ENCODE measurements at regions not wholly inside any gene's neighbourhood (a gene's known extent, or its start where the extent isn't known, plus 50 kb on each side); places are given as distances from the start of the nearest gene placed in this dataset.

DNA sequence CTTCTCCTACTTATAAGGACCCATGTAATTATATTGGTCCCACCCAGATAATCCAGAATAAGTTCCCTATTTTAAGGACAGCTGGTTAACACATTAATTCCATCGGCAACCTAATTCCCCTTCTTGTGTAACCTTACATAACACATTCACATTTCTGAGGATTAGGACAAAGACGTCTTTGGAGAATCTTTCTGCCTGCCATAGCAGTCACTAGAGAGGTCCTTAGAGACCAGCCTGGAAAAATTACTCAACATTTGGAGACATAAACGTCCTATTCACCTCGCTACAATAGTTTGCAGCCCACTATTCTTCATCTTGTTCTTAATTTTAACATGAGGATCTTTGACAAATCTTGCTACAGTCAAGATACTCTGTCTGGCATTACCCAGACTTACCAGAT lies 100.1 kb downstream of the MAFB start:
- no peak for DNase-seq

DNA sequence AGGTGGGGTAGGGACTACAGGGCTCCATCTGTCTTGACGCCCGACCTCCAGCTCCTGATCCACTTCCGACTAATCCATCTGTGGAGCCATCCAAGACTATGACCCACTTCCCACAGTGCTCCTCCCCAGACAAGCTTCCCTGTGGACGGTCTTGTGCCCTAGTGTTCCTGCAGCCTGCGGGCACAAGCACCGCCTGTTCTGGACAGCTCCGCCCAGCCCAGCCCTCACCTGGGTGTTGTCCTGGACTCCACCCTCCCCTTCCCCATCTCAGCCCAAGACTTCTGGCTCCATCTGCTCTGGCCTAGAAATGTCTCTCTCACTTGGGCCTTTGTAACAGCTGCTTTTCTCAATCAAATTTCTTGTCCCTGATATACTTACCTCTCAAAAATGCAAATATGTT lies 102.0 kb downstream of the MAFB start:
- no peak for DNase-seq

DNA sequence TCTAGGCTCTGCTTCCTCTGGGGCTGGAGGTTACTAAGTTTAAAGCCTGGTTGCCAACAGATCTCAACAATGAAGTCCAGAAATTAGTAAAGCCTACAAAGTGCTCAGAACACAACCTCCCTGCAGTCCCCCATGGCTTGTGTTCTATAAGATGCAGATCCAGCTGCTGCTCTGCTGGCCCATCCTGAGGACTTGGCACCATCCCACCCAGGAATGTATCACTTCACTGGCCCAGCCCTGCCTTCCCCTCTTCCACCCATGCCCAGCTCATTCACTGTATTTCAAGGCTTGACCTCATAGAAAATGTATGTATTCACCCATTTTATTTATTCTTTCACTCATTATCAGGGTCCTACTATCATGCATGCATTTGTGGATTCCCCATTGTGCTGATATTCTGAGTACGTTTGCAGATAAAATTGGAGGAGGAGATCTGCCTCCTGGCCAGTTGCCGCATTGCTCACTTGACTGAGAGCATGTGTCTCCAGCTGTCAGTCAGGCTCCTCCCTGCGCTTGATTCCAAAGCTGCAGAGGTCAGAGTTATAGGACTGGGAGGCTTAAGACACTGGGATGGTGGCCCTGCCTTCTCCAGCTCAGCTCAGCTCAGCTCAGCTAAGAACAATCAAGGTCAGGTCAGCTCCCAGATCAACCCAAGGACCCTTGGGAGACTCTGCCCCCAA lies 104.8 kb downstream of the MAFB start:
- no peak for DNase-seq

DNA sequence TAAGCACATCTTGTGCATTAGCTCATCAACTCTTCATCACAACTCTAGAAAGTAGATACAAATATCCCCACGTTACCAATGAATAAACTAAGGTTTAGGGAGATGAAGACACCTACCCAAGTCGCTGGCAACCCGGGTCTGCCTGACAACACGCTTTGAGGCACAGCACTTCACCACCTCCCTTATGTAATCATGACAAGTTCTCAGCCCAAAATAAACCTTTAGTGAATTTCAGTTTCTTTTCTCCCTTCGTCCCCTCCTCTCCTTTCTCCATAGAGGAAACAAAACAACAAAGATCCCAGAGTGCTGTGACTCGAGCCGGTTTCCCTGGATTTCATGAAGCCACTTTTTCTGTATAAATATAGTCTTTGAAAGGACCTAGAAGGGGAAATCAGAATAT lies 105.4 kb downstream of the MAFB start:
- DNase-seq = no peak

DNA sequence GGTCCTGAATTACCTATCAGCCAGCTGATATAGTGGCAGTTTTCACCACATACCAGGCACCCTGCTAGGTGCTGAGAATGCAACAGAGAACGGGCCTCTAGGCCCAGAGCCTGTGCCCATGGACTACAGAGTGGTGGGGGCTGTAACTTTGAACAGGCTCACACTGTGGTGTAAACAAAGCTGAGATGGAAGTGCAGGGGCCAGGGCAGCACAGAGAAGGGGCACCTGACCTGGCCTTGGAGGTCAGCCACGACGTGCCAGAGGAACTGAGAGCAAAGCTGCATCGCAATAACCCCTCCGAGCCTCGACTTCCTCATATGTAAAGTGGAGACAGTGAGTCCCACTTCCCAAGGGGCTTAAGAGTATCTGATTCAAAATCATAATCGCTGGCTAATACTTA lies 105.8 kb downstream of the MAFB start:
- no peak for DNase-seq

DNA sequence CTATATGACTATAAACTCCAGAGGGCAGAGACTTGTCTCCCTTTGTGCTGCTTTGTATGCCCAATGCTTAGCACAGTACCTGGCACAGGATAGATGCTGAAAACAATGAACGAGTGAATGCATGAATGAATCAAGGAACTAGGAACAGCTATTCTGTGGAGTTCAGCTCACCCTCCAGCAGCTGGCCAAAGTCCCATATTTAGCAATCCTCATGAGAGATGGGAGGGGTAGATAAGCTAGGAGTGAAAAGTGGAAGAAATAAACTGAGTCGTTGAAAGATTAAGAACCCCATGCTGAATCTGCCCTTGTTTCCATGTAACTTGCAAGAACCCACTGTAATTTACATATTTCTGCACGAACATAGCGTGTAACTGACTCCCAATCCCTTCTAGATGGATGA lies 106.5 kb downstream of the MAFB start:
- DNase-seq = no peak

- no peak for DNase-seq
These were observed 109.3 kb downstream of the MAFB start for GRCh38 chr20:40579701-40580100.

DNA sequence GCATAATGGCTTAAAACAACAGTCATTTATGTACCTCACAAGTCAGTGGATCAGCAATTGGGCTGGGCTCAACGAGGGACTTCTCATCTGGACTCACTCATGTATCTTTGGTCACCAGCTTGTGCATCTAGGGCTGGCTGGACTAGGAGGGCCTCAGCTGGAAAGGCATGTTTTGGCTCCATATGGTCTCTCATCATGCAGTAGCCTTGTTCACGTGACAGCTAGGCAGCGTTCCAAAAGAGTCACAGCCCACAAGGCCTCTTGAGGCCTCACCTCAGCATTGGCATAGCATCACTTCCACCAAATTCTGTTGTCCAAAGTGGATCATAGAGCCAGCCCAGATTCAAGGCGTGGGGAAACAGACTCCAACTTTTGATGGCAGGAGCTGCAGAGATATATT lies 110.1 kb downstream of the MAFB start:
- DNase-seq = no peak

GRCh38 chr20:40575851-40576250 lies 113.2 kb downstream of the MAFB start:
- DNase-seq = no peak

- DNase-seq = no peak
These were observed 116.8 kb downstream of the MAFB start for GRCh38 chr20:40572251-40572650.

GRCh38 chr20:40571639-40572038 lies 117.4 kb downstream of the MAFB start:
- DNase-seq = no peak

DNA sequence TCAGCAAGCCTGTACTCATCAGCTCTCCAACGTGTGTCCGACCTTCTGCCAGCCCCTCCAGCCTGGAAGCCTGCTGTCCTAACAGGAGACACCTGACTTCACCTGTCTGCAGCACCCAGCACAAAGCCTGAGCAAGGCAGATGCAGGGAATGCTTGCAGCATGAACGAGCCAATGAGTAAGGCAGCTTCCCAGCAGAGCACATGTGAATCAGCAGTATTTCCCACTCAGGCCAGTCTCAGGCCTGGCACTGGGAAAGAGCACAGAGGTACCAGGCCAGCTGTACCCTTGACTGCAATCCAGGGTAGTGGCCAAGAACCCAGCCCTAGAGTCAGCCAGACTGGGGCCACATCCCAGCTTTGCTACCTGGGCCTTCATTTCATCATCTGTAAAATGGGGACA lies 120.8 kb downstream of the MAFB start:
- no peak for DNase-seq

- DNase-seq = no peak
These were observed 123.4 kb downstream of the MAFB start for GRCh38 chr20:40565682-40566040.

DNA sequence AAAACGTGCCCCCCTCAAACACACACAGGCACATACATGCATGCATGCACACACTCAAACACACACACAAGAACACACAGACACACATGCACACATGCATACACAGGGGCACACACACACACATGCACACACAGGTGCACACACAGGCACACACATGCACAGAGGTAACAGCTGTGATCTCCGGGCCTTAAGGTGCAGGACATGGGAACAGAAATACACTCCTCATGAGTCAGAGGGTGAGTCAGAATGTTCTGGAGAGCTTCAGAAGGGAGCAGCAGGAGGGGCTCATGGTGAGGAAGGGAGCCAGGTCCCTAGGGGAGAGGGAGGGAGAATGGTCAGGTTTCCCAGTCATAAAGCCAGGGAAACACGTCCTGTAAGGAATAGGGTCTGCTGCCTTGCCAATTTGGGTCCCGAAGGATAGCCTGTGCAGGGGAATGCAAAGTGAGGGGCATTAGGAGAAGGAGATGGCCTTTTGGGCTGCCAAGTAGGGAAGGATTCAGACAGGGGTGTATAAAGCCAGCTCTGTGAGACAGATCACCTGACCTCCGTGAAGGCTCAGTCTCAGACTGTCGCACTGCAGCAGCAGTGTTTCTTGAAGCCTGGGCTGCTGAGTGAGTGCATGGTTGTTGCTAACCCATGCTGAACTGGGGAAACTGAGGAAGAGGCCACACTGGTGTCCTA lies 123.9 kb downstream of the MAFB start:
- no peak for DNase-seq

GRCh38 chr20:40563296-40563950 lies 125.6 kb downstream of the MAFB start:
- DNase-seq = no peak

GRCh38 chr20:40562031-40562430 lies 127.0 kb downstream of the MAFB start:
- no peak for DNase-seq

GRCh38 chr20:40561187-40561586 lies 127.8 kb downstream of the MAFB start:
- DNase-seq = no peak

DNA sequence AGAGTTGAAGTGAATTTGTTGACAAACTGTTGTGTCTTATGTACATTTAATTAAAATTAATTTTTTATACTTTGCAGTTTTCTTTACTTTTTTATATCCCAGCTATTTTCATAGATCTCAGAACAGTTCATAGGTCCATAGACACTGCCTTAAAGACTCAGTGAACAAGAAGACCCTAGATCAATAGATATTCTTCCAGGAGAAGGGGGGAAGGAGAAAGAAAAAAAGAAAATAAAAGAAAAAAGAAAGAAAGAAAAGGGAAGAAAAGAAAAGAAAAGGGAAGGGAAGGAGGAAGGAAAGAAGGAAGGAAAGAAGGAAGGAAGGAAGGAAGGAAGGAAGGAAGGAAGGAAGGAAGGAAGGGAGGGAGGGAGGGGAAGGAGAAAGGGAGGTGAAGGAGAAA lies 130.8 kb downstream of the MAFB start:
- no peak for DNase-seq

DNA sequence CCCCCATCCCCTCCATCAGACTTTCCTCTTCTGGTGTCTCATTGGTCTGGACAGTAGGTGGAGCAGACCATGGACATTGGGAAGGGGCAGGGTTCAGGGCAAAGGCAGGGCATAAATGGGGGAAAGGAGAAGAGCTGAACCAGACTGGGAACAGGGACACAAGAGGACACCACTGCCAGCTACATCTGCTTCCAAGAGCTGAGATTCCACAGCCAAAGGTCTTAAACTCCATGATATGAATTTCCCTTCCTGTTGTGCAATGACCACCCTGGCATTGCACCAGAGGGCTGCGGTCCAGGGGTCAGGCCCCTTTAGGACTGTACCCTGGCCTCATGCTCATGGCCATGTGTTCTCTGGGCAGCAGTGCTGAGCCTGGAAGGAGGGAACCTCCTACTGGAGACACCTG lies 137.9 kb downstream of the MAFB start:
- no peak for DNase-seq

DNA sequence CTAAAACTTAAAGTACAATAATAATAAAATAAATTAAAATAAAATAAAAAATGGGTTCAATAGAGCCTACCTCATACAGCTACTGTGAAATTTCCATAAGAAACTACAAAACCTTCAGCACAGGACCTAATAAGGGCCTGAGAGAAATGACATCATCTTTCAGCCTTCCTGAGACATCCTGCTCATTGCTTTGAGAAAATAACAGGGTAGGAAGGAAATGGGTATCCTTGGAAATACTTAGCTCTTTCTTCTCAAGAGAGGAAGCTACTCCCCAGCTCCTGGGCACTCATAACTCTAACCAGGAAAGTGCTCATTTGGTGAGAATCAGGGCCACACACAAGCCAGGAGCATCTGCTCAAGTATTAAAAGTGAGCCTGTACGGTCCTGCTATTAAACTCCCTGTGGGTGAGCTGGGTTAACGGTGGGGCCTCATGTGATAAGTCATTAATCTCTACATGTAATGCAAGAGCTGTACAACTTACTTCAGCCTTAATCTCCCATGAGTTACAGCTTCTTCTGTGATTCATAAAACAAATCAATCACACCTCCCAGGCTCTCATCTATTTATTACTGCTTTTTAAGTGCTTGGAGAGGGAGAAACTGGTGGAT lies 141.4 kb downstream of the MAFB start:
- no peak for DNase-seq

GRCh38 chr20:40545478-40545877 lies 143.6 kb downstream of the MAFB start:
- DNase-seq = no peak

DNA sequence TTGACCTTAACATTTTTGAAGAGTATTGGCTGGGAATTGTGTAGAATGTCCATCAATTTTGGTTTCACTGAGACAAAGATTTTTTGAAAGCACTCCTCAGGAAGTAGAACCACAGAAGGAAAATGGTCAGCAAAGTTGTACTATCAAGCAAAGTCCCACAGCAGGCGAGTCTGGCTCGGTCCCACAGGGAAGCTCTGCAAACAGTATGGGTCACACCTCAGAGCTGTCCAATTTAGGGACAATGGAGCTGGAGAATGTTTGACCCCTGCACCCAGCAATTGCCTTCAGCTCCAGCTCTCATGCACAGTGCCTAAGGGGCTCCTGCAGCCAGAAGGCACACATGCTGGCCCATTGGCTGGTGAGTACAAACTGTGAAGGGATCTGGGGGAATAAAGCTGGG lies 147.0 kb downstream of the MAFB start:
- DNase-seq = no peak

DNA sequence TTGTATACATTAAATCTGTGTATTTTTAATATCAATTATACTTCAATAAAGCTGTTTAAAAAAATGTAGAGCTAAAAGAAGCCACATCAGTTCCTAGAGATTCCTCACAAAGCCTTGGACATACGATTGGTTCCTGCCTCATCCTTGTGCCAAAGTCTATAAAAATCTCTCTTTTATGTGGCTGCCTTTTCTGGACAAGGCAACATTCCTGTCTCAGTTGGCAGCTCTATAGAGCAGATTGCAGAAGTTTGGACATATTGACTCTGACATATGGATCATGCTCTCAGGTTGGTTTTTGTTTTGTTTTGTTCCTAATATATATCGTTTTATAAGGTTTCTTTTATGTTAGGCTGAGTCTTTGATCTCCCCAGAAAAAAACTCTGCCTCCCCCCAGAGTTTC lies 148.9 kb downstream of the MAFB start:
- DNase-seq = no peak

DNA sequence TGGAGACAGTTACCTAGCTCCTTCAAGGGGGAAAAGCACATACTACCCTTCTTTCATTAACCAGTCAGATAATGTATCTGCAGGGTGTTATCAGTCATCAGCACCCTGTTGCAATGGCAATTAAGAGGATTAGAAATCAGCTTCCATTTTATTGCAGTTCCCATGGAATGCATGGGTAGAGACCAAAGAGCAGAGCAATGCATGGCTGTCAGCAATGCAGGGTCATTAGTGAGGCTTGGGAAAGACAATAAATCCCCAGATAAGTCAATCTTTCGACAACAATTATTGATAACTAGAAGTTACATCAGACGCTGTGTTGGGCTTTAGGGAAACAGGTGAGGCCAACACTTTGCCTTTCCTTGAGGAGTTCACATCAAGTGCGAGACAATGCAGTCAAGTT lies 150.9 kb downstream of the MAFB start:
- no peak for DNase-seq

Measured in stimulated activated CD4-positive, alpha-beta T cell treated with anti-CD3 and anti-CD28 coated beads, Interleukin-4, amount 100 ng/mL, for 24 hours (primary cell).